PC-3 (cell line): ENCODE measurements at regions not wholly inside any gene's neighbourhood (a gene's known extent, or its start where the extent isn't known, plus 50 kb on each side); places are given as distances from the start of the nearest gene placed in this dataset.

Source experiments
- EZH2 ChIP-seq: fragments of 300-600 bp; sonication (generic); IDR thresholded peaks from one replicate; pipeline ENCODE4 v1.6.1; 2017; ENCODE audit warnings: antibody characterized with exemption, mild to moderate bottlenecking, low read length; ENCODE audit not compliant: unreplicated experiment
- TF ChIP-seq, protein P1 (sequence below): fragments of 300-600 bp; sonication (generic); conservative IDR thresholded peaks from 2 replicates; pipeline ENCODE4 v1.5.1; 2017; ENCODE audit warnings: antibody characterized with exemption, low read depth, mild to moderate bottlenecking, low read length

DNA sequence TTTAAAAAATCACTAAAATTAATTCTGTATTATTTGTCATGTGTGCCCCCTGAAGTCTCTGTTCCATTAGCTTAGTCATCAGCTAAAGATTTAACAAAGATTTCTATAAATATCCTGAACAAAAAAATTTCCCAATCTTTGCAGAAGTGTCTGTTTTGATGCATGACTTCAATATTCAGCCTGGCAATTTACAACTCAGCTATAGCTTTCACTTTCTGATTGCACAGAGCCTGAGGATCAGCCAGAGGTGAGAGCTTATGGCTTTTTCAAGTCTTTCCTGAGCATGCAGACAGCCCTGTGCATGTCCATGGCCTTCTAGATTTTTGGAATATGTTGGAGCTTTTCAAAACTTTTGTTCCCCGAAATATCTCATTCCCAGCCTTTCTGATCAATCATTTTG is 420.1 kb downstream of the ZNF674 start:
- TF ChIP-seq, protein P1, sequence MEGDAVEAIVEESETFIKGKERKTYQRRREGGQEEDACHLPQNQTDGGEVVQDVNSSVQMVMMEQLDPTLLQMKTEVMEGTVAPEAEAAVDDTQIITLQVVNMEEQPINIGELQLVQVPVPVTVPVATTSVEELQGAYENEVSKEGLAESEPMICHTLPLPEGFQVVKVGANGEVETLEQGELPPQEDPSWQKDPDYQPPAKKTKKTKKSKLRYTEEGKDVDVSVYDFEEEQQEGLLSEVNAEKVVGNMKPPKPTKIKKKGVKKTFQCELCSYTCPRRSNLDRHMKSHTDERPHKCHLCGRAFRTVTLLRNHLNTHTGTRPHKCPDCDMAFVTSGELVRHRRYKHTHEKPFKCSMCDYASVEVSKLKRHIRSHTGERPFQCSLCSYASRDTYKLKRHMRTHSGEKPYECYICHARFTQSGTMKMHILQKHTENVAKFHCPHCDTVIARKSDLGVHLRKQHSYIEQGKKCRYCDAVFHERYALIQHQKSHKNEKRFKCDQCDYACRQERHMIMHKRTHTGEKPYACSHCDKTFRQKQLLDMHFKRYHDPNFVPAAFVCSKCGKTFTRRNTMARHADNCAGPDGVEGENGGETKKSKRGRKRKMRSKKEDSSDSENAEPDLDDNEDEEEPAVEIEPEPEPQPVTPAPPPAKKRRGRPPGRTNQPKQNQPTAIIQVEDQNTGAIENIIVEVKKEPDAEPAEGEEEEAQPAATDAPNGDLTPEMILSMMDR: no peak
- TF ChIP-seq EZH2: no peak
